ENCODE measurements at regions not wholly inside any gene's neighbourhood (a gene's known extent, or its start where the extent isn't known, plus 50 kb on each side); places are given as distances from the start of the nearest gene placed in this dataset.

DNA sequence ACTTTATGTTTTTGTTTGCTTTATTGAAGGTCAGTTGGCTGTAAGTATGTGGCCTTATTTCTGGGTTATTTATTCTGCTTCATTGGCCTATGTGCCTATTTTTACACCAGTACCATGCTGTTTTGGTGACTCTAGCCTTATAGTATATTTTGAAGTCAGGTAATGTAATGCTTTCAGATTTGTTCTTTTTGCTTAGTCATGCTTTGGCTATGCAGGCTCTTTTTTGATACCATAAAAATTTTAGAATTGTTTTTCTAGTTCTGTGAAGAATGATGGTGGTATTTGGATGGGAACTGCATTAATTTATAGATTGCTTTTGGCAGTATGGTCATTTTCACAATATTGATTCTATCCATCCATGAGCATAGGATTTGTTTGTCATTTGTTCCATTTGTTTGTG is 63.5 kb upstream of the TTC14 start:
- H3K4me1 ChIP-seq, result no peaks in the 10 kb centered on the region
- TF ChIP-seq, protein P1, sequence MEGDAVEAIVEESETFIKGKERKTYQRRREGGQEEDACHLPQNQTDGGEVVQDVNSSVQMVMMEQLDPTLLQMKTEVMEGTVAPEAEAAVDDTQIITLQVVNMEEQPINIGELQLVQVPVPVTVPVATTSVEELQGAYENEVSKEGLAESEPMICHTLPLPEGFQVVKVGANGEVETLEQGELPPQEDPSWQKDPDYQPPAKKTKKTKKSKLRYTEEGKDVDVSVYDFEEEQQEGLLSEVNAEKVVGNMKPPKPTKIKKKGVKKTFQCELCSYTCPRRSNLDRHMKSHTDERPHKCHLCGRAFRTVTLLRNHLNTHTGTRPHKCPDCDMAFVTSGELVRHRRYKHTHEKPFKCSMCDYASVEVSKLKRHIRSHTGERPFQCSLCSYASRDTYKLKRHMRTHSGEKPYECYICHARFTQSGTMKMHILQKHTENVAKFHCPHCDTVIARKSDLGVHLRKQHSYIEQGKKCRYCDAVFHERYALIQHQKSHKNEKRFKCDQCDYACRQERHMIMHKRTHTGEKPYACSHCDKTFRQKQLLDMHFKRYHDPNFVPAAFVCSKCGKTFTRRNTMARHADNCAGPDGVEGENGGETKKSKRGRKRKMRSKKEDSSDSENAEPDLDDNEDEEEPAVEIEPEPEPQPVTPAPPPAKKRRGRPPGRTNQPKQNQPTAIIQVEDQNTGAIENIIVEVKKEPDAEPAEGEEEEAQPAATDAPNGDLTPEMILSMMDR (IDR thresholded peaks at IDR 0.05), result no peak
- no peak overlapping the region for H3K4me3 ChIP-seq
- H3K9me3 ChIP-seq, result peaks cover 0 to 6% (median 0%) of the 10 kb centered on the region in 11 donors
- intact Hi-C loops (cut with DNase I), result no loop called here
- H3K36me3 ChIP-seq, result no peaks in the 10 kb centered on the region
- H3K27ac ChIP-seq, result no peak overlapping the region
- ATAC-seq (no peak), DNase-seq (no peak)
- no peaks in the 10 kb centered on the region for H3K27me3 ChIP-seq

DNA sequence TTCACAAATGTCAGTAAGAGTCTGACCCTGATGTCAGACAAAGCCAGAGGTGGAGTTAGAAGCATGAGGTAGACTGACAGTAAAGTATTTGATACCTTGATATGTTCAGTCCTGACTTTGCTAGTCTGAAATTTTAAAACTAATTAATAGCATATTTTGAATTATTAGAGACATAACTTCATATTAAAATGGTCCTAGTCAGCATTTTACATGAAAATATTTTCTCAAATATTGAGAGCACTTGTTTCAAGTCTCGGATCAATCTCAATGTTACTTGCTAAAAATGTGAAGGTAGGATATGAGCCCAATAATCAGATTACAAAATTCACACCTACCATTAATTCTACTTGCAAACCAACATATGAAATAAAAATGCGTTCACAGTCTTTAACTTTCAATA is 58.1 kb upstream of the TTC14 start:
- TF ChIP-seq, protein P1 (IDR thresholded peaks at IDR 0.05), result no peak
- intact Hi-C loops (cut with DNase I), result no loop called here
- WGBS, 2 donors, result 53 to 82% methylated on average over 2 of the region's 2 CpGs
- DNase-seq (no peak), ATAC-seq (no peak)
- Histone ChIP-seq H3K27ac (no peak overlapping the region), H3K36me3 (no peaks in the 10 kb centered on the region), H3K4me1 (no peaks in the 10 kb centered on the region), H3K4me3 (no peak overlapping the region), H3K27me3 (no peaks in the 10 kb centered on the region), H3K9me3 (peaks cover 0 to 6% (median 0%) of the 10 kb centered on the region in 11 donors)

DNA sequence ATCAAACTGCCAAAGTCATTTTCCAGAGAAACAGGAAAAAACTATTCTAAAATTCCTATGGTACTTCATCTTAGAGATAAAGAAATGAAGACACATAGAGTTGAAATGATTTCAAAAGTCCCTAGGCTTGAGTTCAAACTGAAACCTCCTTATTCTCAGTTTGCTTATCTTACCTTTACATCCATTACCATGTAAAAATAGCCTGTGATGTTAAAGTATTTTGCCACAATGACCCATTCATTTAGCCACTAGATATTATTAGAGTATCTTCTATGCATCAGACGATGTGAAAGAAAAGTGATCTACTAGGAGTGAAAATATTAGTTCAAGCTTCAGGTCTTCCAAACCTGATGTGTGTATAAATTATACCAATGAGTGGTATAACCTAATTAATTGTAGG is 55.1 kb upstream of the TTC14 start:
- peaks cover 0 to 2% (median 0%) of the 10 kb centered on the region in 11 donors for H3K9me3 ChIP-seq
- intact Hi-C loops (cut with DNase I), result no loop called here
- no peak overlapping the region for H3K27ac ChIP-seq
- H3K27me3 ChIP-seq, result no peaks in the 10 kb centered on the region
- WGBS, 2 donors, result 61 to 71% methylated on average over 1 of the region's 1 CpG
- no peaks in the 10 kb centered on the region for H3K4me1 ChIP-seq
- no peak for ATAC-seq
- TF ChIP-seq, protein P1 (IDR thresholded peaks at IDR 0.05), result no peak
- no peak for DNase-seq
- no peak overlapping the region for H3K4me3 ChIP-seq
- H3K36me3 ChIP-seq, result no peaks in the 10 kb centered on the region

DNA sequence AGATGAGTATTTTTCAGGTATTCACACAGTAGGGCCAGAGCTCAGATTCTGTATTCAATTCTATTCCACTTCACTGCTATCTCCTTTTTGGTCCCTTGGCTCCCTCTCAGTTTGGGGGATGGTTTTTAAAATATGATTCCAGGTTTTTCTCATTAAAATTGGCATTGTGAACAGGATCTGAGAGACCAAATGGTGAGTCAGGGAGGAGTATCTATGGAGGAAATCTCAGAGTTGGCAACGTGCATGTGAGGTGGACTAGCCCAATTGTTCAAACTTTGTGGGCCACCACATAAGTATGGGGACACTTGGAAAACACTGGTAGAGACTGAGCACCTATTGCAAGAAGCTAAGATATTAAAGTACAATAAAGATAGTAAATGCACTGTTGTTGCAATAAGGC is 53.9 kb upstream of the TTC14 start:
- H3K4me1 ChIP-seq, result no peaks in the 10 kb centered on the region
- TF ChIP-seq, protein P1 (IDR thresholded peaks at IDR 0.05), result no peak
- no peak overlapping the region for H3K27ac ChIP-seq
- WGBS, 2 donors, result 44 to 55% methylated on average over 1 of the region's 1 CpG
- ATAC-seq (no peak), DNase-seq (no peak)
- no peaks in the 10 kb centered on the region for H3K36me3 ChIP-seq
- no peak overlapping the region for H3K4me3 ChIP-seq
- no peaks in the 10 kb centered on the region for H3K27me3 ChIP-seq
- intact Hi-C loops (cut with DNase I), result no loop called here
- H3K9me3 ChIP-seq, result peaks cover 0 to 2% (median 0%) of the 10 kb centered on the region in 11 donors

All from heart right ventricle (tissue), 16 donors.